Frontal cortex (tissue), 3 donors: ENCODE measurements at regions not wholly inside any gene's neighbourhood (a gene's known extent, or its start where the extent isn't known, plus 50 kb on each side); places are given as distances from the start of the nearest gene placed in this dataset.

Source experiments
- DNase-seq, 2 donors: peaks; one replicate each; pipeline ENCODE4 v3.0.0; 2012; ENCODE audit warnings: low spot score in 2 of 2
- FAIRE-seq: peaks from 2 replicates; lab custom pipeline; 2012; peaks lifted over from hg19 to GRCh38; lab: Jason Lieb, UNC
- donor health status: control.
- donor health status: control.
- donor health status: control.

DNA sequence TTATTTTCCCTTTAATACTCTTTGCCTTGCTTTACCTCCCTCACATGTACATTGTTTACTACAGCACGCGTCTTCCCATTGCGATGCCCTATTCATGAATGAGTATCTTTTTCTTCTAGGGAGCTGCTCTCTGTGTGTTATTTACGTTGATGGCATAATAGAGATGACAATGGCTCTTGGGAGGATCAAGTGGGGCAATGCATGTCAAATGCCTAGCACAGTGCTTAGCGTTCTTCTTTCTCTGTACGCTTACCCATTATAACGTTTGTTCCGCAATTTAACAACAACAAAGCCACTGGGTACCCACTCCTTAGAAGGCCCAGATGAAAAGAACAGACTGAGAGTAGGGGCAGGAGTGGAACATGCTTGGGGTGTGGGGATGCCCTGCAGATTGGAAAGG lies 271.6 kb upstream of the TNRC6C start:
- FAIRE-seq (no peak), DNase-seq (no peak)

DNA sequence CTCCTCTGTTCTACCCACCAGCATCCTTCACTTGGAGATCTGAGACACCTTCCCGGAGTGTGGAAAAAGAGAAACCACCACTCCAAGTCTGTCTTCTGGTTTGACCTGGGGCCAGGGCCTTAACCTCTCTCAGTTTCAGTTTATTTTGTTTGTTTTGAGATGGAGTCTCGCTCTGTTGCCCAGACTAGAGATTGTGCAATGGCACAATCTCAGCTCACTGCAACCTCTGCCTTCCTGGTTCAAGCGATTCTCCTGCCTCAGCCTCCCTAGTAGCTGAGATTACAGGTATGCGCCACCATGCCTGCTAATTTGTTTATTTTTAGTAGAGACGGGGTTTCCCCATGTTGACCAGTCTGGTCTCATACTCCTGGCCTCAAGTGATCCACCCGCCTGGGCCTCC lies 271.1 kb upstream of the TNRC6C start:
- no peak for FAIRE-seq
- DNase-seq, result no peak

GRCh38 chr17:77687921-77688320 lies 270.6 kb upstream of the TNRC6C start:
- FAIRE-seq, result no peak
- no peak for DNase-seq

GRCh38 chr17:77688369-77688768 lies 270.1 kb upstream of the TNRC6C start:
- FAIRE-seq, result no peak
- no peak for DNase-seq

- no peak for DNase-seq
- no peak for FAIRE-seq
These were observed 268.0 kb upstream of the TNRC6C start for GRCh38 chr17:77690271-77691161.

GRCh38 chr17:77691216-77692085 lies 267.1 kb upstream of the TNRC6C start:
- FAIRE-seq, result no peak
- DNase-seq, result no peak

GRCh38 chr17:77692571-77693161 lies 265.8 kb upstream of the TNRC6C start:
- no peak for FAIRE-seq

DNA sequence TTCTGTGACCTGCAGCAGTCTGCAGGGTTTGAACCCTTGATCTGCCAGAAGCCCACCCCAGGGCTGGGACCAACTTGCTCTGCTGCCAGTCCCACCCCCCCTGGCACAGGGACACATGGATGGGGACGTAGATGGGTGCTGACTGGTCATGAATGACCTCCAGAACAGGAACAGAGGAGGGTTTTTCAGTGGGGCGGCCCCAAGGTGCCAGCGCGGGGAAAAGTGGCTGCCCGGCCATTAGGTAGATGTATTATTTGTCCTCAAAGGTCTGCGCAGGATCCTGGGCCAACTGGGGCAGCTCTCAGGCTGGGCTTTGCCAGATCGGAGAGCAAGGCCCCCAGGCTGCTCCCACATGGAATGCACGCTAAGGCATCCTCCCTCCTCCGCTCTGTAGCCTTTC lies 265.2 kb upstream of the TNRC6C start:
- no peak for FAIRE-seq
- no peak for DNase-seq

More at GRCh38 chr17:77692571-77693161, 265.8 kb upstream of the TNRC6C start:
- no peak for DNase-seq

- DNase-seq (no peak), FAIRE-seq (no peak)
These were observed 264.7 kb upstream of the TNRC6C start for GRCh38 chr17:77693776-77694175.

- no peak for DNase-seq
These were observed 263.8 kb upstream of the TNRC6C start for GRCh38 chr17:77694391-77695363.

DNA sequence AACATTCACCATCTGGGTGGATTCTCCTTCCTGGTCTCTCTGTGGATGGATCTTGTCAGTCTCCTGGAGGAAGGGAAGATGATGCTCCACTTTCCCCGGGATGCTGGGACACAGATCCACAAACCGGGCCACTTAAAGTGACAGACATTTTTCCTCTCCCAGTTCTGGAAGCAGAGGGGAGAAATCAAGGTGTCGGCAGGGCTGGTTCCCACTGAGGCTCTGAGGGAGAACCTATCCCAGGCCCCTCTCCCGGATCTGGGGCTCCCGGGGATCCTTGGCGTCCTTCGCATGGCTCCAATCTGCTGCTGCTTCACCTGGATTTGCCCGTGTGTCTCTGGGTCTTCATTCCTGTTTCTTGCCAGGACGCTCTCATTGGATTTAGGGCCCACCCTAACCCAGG lies 263.1 kb upstream of the TNRC6C start:
- FAIRE-seq (no peak), DNase-seq (no peak)

More at GRCh38 chr17:77694391-77695363, 263.8 kb upstream of the TNRC6C start:
- no peak for FAIRE-seq

GRCh38 chr17:77696151-77696720 lies 262.3 kb upstream of the TNRC6C start:
- FAIRE-seq (no peak), DNase-seq (no peak)

DNA sequence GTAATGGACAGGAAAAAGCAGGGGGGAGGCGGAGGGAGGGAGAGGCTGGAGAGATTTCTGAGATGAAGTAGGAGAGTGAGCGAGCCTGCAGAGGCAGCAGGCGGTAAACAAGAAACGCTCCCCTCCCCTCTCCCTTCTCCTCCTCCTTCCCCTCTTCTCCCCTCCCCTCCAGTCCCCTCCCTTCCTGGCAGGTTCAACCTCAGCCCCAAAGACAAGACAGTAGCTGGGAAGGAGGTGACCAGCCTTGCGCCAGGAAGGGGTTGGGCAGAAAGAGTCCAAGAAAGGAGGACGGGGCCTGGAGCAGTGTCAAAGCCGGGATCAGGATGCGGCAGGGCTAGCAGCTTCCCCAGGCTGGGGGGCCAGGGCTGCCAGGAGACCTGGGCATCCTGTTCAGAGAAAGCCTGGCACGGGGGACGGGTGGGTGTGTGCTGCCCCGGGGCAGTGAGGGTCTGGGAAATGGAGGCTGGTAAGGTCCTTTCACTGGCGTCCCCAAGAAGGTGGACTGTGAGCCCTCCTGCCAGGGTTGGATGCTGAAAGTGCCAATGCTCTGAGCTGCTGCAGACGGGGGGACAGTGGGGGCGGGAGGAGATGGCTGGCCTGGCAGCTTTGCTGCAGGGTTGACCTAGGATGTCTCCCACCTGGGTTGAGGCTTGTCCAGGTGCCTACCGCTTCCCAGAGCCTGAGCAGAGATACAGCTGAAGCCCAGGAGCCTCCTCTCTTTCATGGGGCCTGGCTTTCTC lies 261.6 kb upstream of the TNRC6C start:
- FAIRE-seq (no peak), DNase-seq (no peak)

- FAIRE-seq (no peak), DNase-seq (no peak)
These were observed 260.8 kb upstream of the TNRC6C start for GRCh38 chr17:77697480-77698400.

GRCh38 chr17:77698903-77699623 lies 259.4 kb upstream of the TNRC6C start:
- DNase-seq, result no peak

DNA sequence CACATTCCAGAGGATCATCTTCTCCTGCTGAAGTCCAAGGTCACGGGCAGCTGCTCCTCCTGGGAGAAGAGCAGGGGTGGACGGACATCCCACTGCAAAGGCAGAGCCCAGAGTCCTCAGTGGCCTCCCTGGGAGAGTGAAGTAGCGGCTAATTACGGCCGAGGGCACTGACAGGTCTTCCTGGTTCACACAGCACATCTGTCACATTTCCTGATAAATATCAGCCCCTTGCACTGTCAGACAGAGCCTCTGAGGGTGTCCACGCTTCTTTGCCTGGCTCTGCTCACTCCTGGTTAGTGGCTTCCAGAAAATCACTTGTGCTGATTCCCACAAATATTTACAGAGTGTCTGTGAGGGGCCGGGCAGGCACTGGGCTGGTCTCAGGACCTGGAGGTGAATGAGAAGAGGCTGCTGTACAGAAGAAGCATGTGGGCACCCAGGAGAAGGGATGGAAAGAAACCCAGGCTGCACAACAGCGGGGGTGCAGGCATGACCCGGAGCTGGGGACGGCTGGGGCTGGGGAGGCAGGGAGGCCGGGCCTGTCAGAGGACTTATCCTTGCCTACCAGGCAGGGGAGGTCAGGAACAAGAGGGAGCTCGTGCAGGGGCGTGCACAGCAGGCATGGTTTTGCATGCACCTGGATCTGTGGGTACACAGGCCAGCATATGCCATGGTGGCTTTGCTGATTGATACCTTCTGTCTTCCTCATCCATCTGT lies 258.2 kb upstream of the TNRC6C start:
- DNase-seq, result no peak
- FAIRE-seq, result no peak

More at GRCh38 chr17:77698903-77699623, 259.4 kb upstream of the TNRC6C start:
- no peak for FAIRE-seq
